ENCODE measurements at regions not wholly inside any gene's neighbourhood (a gene's known extent, or its start where the extent isn't known, plus 50 kb on each side); places are given as distances from the start of the nearest gene placed in this dataset.

DNA sequence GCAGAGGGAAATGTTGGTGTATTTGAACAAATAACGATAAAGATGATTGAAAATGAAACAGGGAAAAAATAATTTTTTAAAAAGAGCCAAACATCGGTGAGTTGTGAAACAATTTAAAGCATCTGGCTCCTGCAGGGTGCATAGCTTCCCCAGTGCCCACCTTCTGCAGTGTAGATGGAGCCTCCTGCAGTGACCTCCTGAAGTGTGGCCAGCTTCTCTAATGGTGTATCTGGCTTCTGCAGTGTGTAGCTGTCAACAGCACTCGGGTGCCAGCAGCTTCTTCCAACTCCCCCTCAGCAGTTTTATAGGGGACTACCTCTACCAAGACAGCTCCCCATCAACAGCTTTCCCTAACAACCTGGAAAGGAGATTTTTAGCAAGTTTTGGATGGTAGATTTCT is 279.4 kb upstream of the SEMA6A start:
- WGBS, 2 donors (ENCODE audit: extremely low coverage in 2 of 2, insufficient read length in 2 of 2, insufficient replicate concordance in 1 of 2) = no CpG with 5 or more reads among the region's 3 CpGs
- no peak overlapping the region for H3K27ac ChIP-seq (replicated peaks; ENCODE audit: low read length)

GRCh38 chr5:116848954-116849581 is 274.4 kb upstream of the SEMA6A start:
- Histone ChIP-seq H3K27me3 (ENCODE audit: control insufficient read depth in 3 of 3, insufficient read depth in 3 of 3, low read depth in 1 of 3, low read length in 3 of 3) (peaks cover 0 to 5% (median 0%) of the 10 kb centered on the region in 3 experiments), H4K8ac (ENCODE audit: low read depth, low read length) (no peak overlapping the region), H4K91ac (ENCODE audit: low read depth, low read length, poor library complexity) (no peak overlapping the region), H2BK120ac (ENCODE audit: low read depth, low read length) (no peak overlapping the region), H2BK15ac (ENCODE audit: low read length) (no peak overlapping the region), H3K14ac (ENCODE audit: low read length) (no peak overlapping the region), H2AK5ac (ENCODE audit: low read depth, low read length) (no peak overlapping the region), H3K4me1 (ENCODE audit: control insufficient read depth in 2 of 2, insufficient read depth in 1 of 2, low read depth in 1 of 2, low read length in 2 of 2) (peaks cover 0 to 7% of the 10 kb centered on the region in 2 donors), H3K27ac (replicated peaks; ENCODE audit: low read length) (no peak overlapping the region), H3K4me2 (ENCODE audit: insufficient read depth, low read length, poor library complexity, severe bottlenecking) (no peak overlapping the region), H2AFZ (ENCODE audit: low read length) (no peak overlapping the region), H3K4ac (ENCODE audit: low read length) (no peak overlapping the region), H2BK5ac (ENCODE audit: low read length) (no peak overlapping the region), H2BK12ac (ENCODE audit: low read length) (no peak overlapping the region), H3K36me3 (replicated peaks in 1 of 2; ENCODE audit: control insufficient read depth in 2 of 2, insufficient read depth in 2 of 2, low read length in 2 of 2) (no peaks in the 10 kb centered on the region), H3K4me3 (ENCODE audit: low read length in 2 of 2) (no peak overlapping the region), H3K9ac (ENCODE audit: low read depth, low read length, poor library complexity) (no peak overlapping the region), H3K18ac (ENCODE audit: low read length) (no peak overlapping the region), H3K23ac (ENCODE audit: low read depth, low read length, poor library complexity) (no peak overlapping the region), H3K79me1 (ENCODE audit: low read depth, low read length) (no peaks in the 10 kb centered on the region), H3K9me3 (replicated peaks in 1 of 2; ENCODE audit: control insufficient read depth in 2 of 2, insufficient read depth in 1 of 2, low read depth in 1 of 2, low read length in 2 of 2) (no peaks in the 10 kb centered on the region)
- no peak for DNase-seq (ENCODE audit: low spot score)
- no CpG with 5 or more reads among the region's 3 CpGs for whole genome bisulfite sequencing, 2 donors (ENCODE audit: extremely low coverage in 2 of 2, insufficient read length in 2 of 2, insufficient replicate concordance in 1 of 2)

More for the DNA sequence above, 279.4 kb upstream of the SEMA6A start:
- no peak overlapping the region for H2BK5ac ChIP-seq (ENCODE audit: low read length)
- H3K18ac ChIP-seq (ENCODE audit: low read length) = no peak overlapping the region
- no peak overlapping the region for H2AK5ac ChIP-seq (ENCODE audit: low read depth, low read length)
- H3K4me2 ChIP-seq (ENCODE audit: insufficient read depth, low read length, poor library complexity, severe bottlenecking) = no peak overlapping the region
- H2BK120ac ChIP-seq (ENCODE audit: low read depth, low read length) = no peak overlapping the region
- no peak overlapping the region for H3K23ac ChIP-seq (ENCODE audit: low read depth, low read length, poor library complexity)
- no peak overlapping the region for H3K14ac ChIP-seq (ENCODE audit: low read length)
- no peaks in the 10 kb centered on the region for H3K79me1 ChIP-seq (ENCODE audit: low read depth, low read length)
- no peak overlapping the region for H2BK12ac ChIP-seq (ENCODE audit: low read length)
- H3K4me1 ChIP-seq (ENCODE audit: control insufficient read depth in 2 of 2, insufficient read depth in 1 of 2, low read depth in 1 of 2, low read length in 2 of 2) = no peaks in the 10 kb centered on the region
- H4K8ac ChIP-seq (ENCODE audit: low read depth, low read length) = no peak overlapping the region
- DNase-seq (ENCODE audit: low spot score) = no peak
- H3K4ac ChIP-seq (ENCODE audit: low read length) = no peak overlapping the region
- no peak overlapping the region for H3K4me3 ChIP-seq (ENCODE audit: low read length in 2 of 2)
- no peaks in the 10 kb centered on the region for H3K27me3 ChIP-seq (ENCODE audit: control insufficient read depth in 3 of 3, insufficient read depth in 3 of 3, low read depth in 1 of 3, low read length in 3 of 3)
- H3K9ac ChIP-seq (ENCODE audit: low read depth, low read length, poor library complexity) = no peak overlapping the region
- no peak overlapping the region for H2BK15ac ChIP-seq (ENCODE audit: low read length)
- H3K9me3 ChIP-seq (replicated peaks in 1 of 2; ENCODE audit: control insufficient read depth in 2 of 2, insufficient read depth in 1 of 2, low read depth in 1 of 2, low read length in 2 of 2) = no peaks in the 10 kb centered on the region
- H3K36me3 ChIP-seq (replicated peaks in 1 of 2; ENCODE audit: control insufficient read depth in 2 of 2, insufficient read depth in 2 of 2, low read length in 2 of 2) = no peaks in the 10 kb centered on the region
- H2AFZ ChIP-seq (ENCODE audit: low read length) = no peak overlapping the region
- H4K91ac ChIP-seq (ENCODE audit: low read depth, low read length, poor library complexity) = no peak overlapping the region

DNA sequence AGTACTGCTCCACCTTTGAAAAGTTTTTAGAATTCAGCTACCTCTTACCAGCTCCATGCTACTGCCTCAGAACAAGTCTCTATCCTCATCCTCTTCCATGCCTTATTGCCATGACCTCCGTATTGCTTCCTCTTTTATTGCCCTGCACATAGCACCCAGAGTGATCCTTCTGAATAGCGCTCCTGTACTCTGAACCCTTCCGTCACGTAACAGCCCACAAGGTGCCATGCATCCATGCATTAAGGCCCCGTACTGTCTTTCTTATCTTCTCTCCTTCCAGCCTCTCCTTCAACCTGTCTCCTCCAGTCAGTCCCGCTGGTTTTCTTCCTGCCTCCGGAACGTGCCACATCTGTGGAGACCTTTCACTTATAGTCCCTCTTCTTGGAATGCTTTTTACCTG is 273.3 kb upstream of the SEMA6A start:
- no CpG with 5 or more reads among the region's 8 CpGs for WGBS, 2 donors (ENCODE audit: extremely low coverage in 2 of 2, insufficient read length in 2 of 2, insufficient replicate concordance in 1 of 2)
- no peak overlapping the region for H3K18ac ChIP-seq (ENCODE audit: low read length)
- H3K9me3 ChIP-seq (replicated peaks in 1 of 2; ENCODE audit: control insufficient read depth in 2 of 2, insufficient read depth in 1 of 2, low read depth in 1 of 2, low read length in 2 of 2) = no peaks in the 10 kb centered on the region
- no peak overlapping the region for H2BK12ac ChIP-seq (ENCODE audit: low read length)
- H2BK120ac ChIP-seq (ENCODE audit: low read depth, low read length) = no peak overlapping the region
- no peak overlapping the region for H3K4me3 ChIP-seq (ENCODE audit: low read length in 2 of 2)
- no peak overlapping the region for H3K14ac ChIP-seq (ENCODE audit: low read length)
- H3K27ac ChIP-seq (replicated peaks; ENCODE audit: low read length) = no peak overlapping the region
- H3K4me1 ChIP-seq (ENCODE audit: control insufficient read depth in 2 of 2, insufficient read depth in 1 of 2, low read depth in 1 of 2, low read length in 2 of 2) = peaks cover 0 to 7% of the 10 kb centered on the region in 2 donors
- no peaks in the 10 kb centered on the region for H3K79me1 ChIP-seq (ENCODE audit: low read depth, low read length)
- no peak overlapping the region for H2AK5ac ChIP-seq (ENCODE audit: low read depth, low read length)
- H4K91ac ChIP-seq (ENCODE audit: low read depth, low read length, poor library complexity) = no peak overlapping the region
- no peak overlapping the region for H3K4me2 ChIP-seq (ENCODE audit: insufficient read depth, low read length, poor library complexity, severe bottlenecking)
- H3K27me3 ChIP-seq (ENCODE audit: control insufficient read depth in 3 of 3, insufficient read depth in 3 of 3, low read depth in 1 of 3, low read length in 3 of 3) = peaks cover 0 to 5% (median 0%) of the 10 kb centered on the region in 3 experiments
- H3K23ac ChIP-seq (ENCODE audit: low read depth, low read length, poor library complexity) = no peak overlapping the region
- H2BK5ac ChIP-seq (ENCODE audit: low read length) = no peak overlapping the region
- no peak overlapping the region for H3K4ac ChIP-seq (ENCODE audit: low read length)
- H2BK15ac ChIP-seq (ENCODE audit: low read length) = no peak overlapping the region
- DNase-seq (ENCODE audit: low spot score) = no peak
- H2AFZ ChIP-seq (ENCODE audit: low read length) = no peak overlapping the region
- H3K9ac ChIP-seq (ENCODE audit: low read depth, low read length, poor library complexity) = no peak overlapping the region
- H4K8ac ChIP-seq (ENCODE audit: low read depth, low read length) = no peak overlapping the region
- no peaks in the 10 kb centered on the region for H3K36me3 ChIP-seq (replicated peaks in 1 of 2; ENCODE audit: control insufficient read depth in 2 of 2, insufficient read depth in 2 of 2, low read length in 2 of 2)

DNA sequence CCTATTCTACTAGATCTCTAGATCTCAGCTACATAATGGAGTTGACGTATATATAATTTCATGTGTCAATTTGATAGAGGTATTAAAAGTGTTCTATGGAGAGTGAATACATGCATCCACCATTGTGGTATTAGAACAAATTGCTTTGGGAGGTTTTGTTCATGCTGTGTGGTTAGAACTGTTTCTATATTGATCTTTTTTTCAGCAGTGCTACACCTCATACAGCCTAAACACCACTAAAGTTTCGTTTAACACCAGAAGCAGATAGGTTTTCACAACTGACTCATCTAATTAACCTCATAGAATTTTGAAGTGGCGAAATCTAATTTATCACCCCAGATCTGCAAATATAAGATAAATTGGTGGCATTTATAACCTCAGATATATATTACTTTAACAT is 269.4 kb upstream of the SEMA6A start:
- no peak overlapping the region for H3K27ac ChIP-seq (replicated peaks; ENCODE audit: low read length)
- no peak overlapping the region for H2BK120ac ChIP-seq (ENCODE audit: low read depth, low read length)
- no peak overlapping the region for H3K4ac ChIP-seq (ENCODE audit: low read length)
- DNase-seq (ENCODE audit: low spot score) = no peak
- H3K4me1 ChIP-seq (ENCODE audit: control insufficient read depth in 2 of 2, insufficient read depth in 1 of 2, low read depth in 1 of 2, low read length in 2 of 2) = peaks cover 0 to 7% of the 10 kb centered on the region in 2 donors
- no peak overlapping the region for H2AK5ac ChIP-seq (ENCODE audit: low read depth, low read length)
- H2AFZ ChIP-seq (ENCODE audit: low read length) = no peak overlapping the region
- H2BK12ac ChIP-seq (ENCODE audit: low read length) = no peak overlapping the region
- H3K14ac ChIP-seq (ENCODE audit: low read length) = no peak overlapping the region
- no peak overlapping the region for H3K23ac ChIP-seq (ENCODE audit: low read depth, low read length, poor library complexity)
- H2BK5ac ChIP-seq (ENCODE audit: low read length) = no peak overlapping the region
- peaks cover 0 to 5% (median 0%) of the 10 kb centered on the region in 3 experiments for H3K27me3 ChIP-seq (ENCODE audit: control insufficient read depth in 3 of 3, insufficient read depth in 3 of 3, low read depth in 1 of 3, low read length in 3 of 3)
- no peak overlapping the region for H4K8ac ChIP-seq (ENCODE audit: low read depth, low read length)
- H3K36me3 ChIP-seq (replicated peaks in 1 of 2; ENCODE audit: control insufficient read depth in 2 of 2, insufficient read depth in 2 of 2, low read length in 2 of 2) = no peaks in the 10 kb centered on the region
- no peak overlapping the region for H2BK15ac ChIP-seq (ENCODE audit: low read length)
- no CpG with 5 or more reads among the region's 3 CpGs for WGBS, 2 donors (ENCODE audit: extremely low coverage in 2 of 2, insufficient read length in 2 of 2, insufficient replicate concordance in 1 of 2)
- no peak overlapping the region for H3K18ac ChIP-seq (ENCODE audit: low read length)
- no peaks in the 10 kb centered on the region for H3K9me3 ChIP-seq (replicated peaks in 1 of 2; ENCODE audit: control insufficient read depth in 2 of 2, insufficient read depth in 1 of 2, low read depth in 1 of 2, low read length in 2 of 2)
- H3K79me1 ChIP-seq (ENCODE audit: low read depth, low read length) = no peaks in the 10 kb centered on the region
- no peak overlapping the region for H3K9ac ChIP-seq (ENCODE audit: low read depth, low read length, poor library complexity)
- H3K4me3 ChIP-seq (ENCODE audit: low read length in 2 of 2) = no peak overlapping the region
- no peak overlapping the region for H4K91ac ChIP-seq (ENCODE audit: low read depth, low read length, poor library complexity)
- no peak overlapping the region for H3K4me2 ChIP-seq (ENCODE audit: insufficient read depth, low read length, poor library complexity, severe bottlenecking)

All from neuronal stem cell (in vitro differentiated cells).